SK-N-SH (cell line): ENCODE measurements at regions not wholly inside any gene's neighbourhood (a gene's known extent, or its start where the extent isn't known, plus 50 kb on each side); places are given as distances from the start of the nearest gene placed in this dataset.

Source experiments
- CTCF ChIP-seq: fragments of 200-600 bp; sonication (generic); IDR thresholded peaks from 2 replicates; pipeline ENCODE4 v1.6.1; 2017; ENCODE audit warnings: antibody characterized with exemption, mild to moderate bottlenecking, moderate library complexity
- EP300 ChIP-seq, 2 experiments: IDR thresholded peaks; 2 replicates each; pipeline versions ENCODE4 v1.4.0 to v1.6.1; 2012; ENCODE audit warnings: borderline replicate concordance in 1 of 2, low read depth in 1 of 2, low read length in 1 of 2
- FOXJ3 ChIP-seq: sonication (generic); formaldehyde crosslinking; IDR thresholded peaks from 2 replicates; pipeline ENCODE4 v1.5.1; 2020; ENCODE audit warnings: mild to moderate bottlenecking, missing genetic modification reagents
- JUND ChIP-seq: IDR thresholded peaks from 2 replicates; pipeline ENCODE4 v1.4.0; 2012
- MAX ChIP-seq: IDR thresholded peaks from 2 replicates; pipeline ENCODE4 v1.4.0; 2012; ENCODE audit warnings: low read depth
- MXI1 ChIP-seq: IDR thresholded peaks from 2 replicates; pipeline ENCODE4 v1.6.1; 2012; ENCODE audit warnings: mild to moderate bottlenecking, low read depth, low read length, improper control_type of control experiment
- PBX3 ChIP-seq: IDR thresholded peaks from 2 replicates; pipeline ENCODE4; 2012
- POLR2AphosphoS5 ChIP-seq: IDR thresholded peaks from 2 replicates; pipeline ENCODE4 v1.6.1; 2012; ENCODE audit warnings: low read depth, low read length
- RAD21 ChIP-seq: IDR thresholded peaks from 2 replicates; pipeline ENCODE4 v1.6.1; 2012; ENCODE audit warnings: mild to moderate bottlenecking, low read length
- RCOR1 ChIP-seq: fragments of 150-350 bp; IDR thresholded peaks from 2 replicates; pipeline ENCODE4 v1.6.1; 2017; ENCODE audit warnings: antibody characterized with exemption, low read length
- RFX5 ChIP-seq: IDR thresholded peaks from 2 replicates; pipeline ENCODE4 v1.6.1; 2012; ENCODE audit warnings: mild to moderate bottlenecking, improper control_type of control experiment, low read length
- USF2 ChIP-seq: fragments of 150-350 bp; IDR thresholded peaks from 2 replicates; pipeline ENCODE4 v1.6.1; 2017; ENCODE audit warnings: antibody characterized with exemption, low read length, low read depth, borderline replicate concordance
- TF ChIP-seq, protein P1 (sequence below): fragments of 150-350 bp; IDR thresholded peaks from 2 replicates; pipeline ENCODE4 v1.6.1; 2016; ENCODE audit warnings: mild to moderate bottlenecking, low read depth, low read length

GRCh38 chr3:157912514-157913451 lies 193.4 kb downstream of the SHOX2 start:
- TF ChIP-seq CTCF (no peak), MAX (no peak), EP300 (IDR thresholded peaks at IDR 0.05; ENCODE audit: borderline replicate concordance in 1 of 2, low read depth in 1 of 2, low read length in 1 of 2) (no peak), POLR2AphosphoS5 (no peak), RCOR1 (no peak), MXI1 (no peak), FOXJ3 (CRISPR knock-in tag) (no peak), JUND (no peak), USF2 (no peak), PBX3 (no peak), RAD21 (no peak), RFX5 (no peak)
- TF ChIP-seq, protein P1, sequence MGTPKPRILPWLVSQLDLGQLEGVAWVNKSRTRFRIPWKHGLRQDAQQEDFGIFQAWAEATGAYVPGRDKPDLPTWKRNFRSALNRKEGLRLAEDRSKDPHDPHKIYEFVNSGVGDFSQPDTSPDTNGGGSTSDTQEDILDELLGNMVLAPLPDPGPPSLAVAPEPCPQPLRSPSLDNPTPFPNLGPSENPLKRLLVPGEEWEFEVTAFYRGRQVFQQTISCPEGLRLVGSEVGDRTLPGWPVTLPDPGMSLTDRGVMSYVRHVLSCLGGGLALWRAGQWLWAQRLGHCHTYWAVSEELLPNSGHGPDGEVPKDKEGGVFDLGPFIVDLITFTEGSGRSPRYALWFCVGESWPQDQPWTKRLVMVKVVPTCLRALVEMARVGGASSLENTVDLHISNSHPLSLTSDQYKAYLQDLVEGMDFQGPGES, result no peak
